AG04450 (cell line): ENCODE measurements at regions not wholly inside any gene's neighbourhood (a gene's known extent, or its start where the extent isn't known, plus 50 kb on each side); places are given as distances from the start of the nearest gene placed in this dataset.

Source experiments
- CTCF ChIA-PET: fragments of 300-600, 350-600 bp; formaldehyde crosslinking; extraction: SDS; loops from one replicate; lab custom pipeline; 2022; ENCODE audit warnings: antibody characterized with exemption, inconsistent platforms; lab: Charles Lee
- POLR2A ChIA-PET: fragments of 350-600 bp; formaldehyde crosslinking; extraction: SDS; loops from one replicate; lab custom pipeline; 2021; ENCODE audit warnings: antibody characterized with exemption, inconsistent platforms; lab: Yijun Ruan, JAX
- DNase-seq: peaks from one replicate; pipeline ENCODE4 v3.0.0-alpha.2; 2011; ENCODE audit warnings: low read depth, low spot score
- H3K27ac ChIP-seq: one replicate; pipeline ENCODE4 v1.5.1; 2012; ENCODE audit warnings: low read depth, low read length, control low read depth
- H3K27me3 ChIP-seq: one replicate; pipeline ENCODE4 v1.6.0; 2012; ENCODE audit warnings: low read length; ENCODE audit not compliant: control insufficient read depth, insufficient read depth
- H3K4me3 ChIP-seq: 2 replicates; pipeline ENCODE4 v1.5.1; 2011; ENCODE audit warnings: mild to moderate bottlenecking, low read depth, low read length, control low read depth
- H3K9me3 ChIP-seq: 2 replicates; pipeline ENCODE4 v1.5.1; 2012; ENCODE audit warnings: low read length; ENCODE audit not compliant: control insufficient read depth, insufficient read depth
- CTCF ChIP-seq: IDR thresholded peaks from 2 replicates; pipeline ENCODE4 v1.5.1; 2011; ENCODE audit warnings: low read depth, low read length, control low read depth, inconsistent platforms

DNA sequence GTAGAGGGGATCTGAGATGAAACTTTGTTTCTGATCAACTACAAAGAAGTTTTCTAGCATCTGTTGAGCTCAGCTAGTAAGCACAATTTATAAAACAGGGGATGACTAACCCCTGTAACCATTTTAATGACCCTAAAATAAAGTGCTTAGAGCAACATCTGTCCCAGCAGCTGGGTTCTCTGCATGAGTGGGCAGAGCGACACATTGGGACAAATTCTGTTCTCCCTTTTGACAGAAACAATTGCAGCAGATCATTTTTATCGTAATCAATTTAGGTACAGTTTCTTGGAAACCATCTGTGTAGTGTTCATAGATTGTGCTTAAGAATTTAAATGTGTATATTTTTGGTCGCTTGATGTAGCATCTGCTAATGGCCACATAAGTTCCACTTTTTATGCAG is 678.0 kb downstream of the RNF144A start:
- H3K27ac ChIP-seq = no peak overlapping the region
- no peak for TF ChIP-seq CTCF
- no peaks in the 10 kb centered on the region for H3K27me3 ChIP-seq
- no peak overlapping the region for H3K4me3 ChIP-seq
- no peaks in the 10 kb centered on the region for H3K9me3 ChIP-seq
- ChIA-PET CTCF (no interaction called here), POLR2A (no interaction called here)
- no peak for DNase-seq

- Histone ChIP-seq H3K9me3 (no peaks in the 10 kb centered on the region), H3K4me3 (no peak overlapping the region), H3K27me3 (no peaks in the 10 kb centered on the region), H3K27ac (no peak overlapping the region)
- no peak for DNase-seq
- no peak for TF ChIP-seq CTCF
- POLR2A ChIA-PET = no interaction called here
- CTCF ChIA-PET = no interaction called here
These were observed 681.2 kb downstream of the RNF144A start for GRCh38 chr2:7598402-7598801.

GRCh38 chr2:7599462-7600258 is 682.4 kb downstream of the RNF144A start:
- POLR2A ChIA-PET = no interaction called here
- TF ChIP-seq CTCF = no peak
- H3K27me3 ChIP-seq = no peaks in the 10 kb centered on the region
- no peak for DNase-seq
- H3K27ac ChIP-seq = no peak overlapping the region
- no peaks in the 10 kb centered on the region for H3K9me3 ChIP-seq
- CTCF ChIA-PET = no interaction called here
- no peak overlapping the region for H3K4me3 ChIP-seq

DNA sequence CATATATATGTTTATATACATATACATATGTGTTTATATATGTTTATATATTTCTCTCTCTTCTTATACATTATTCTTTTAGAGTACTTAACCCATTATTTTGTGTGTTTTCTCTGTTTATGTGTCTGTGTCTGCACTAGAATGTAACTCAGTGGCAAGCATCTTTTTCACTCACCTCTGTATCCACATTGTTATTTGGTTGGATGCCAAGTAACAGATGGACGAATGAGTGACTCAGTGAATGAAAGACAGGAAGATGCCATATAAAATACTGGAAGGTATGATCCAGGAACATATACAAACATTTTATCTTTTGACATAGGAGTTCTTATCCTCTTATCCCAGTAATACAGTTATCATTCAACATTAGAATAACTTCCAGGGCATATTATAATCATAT is 684.8 kb downstream of the RNF144A start:
- no peak for DNase-seq
- ChIA-PET CTCF (no interaction called here), POLR2A (no interaction called here)
- H3K27me3 ChIP-seq = no peaks in the 10 kb centered on the region
- H3K4me3 ChIP-seq = no peak overlapping the region
- H3K27ac ChIP-seq = no peak overlapping the region
- no peaks in the 10 kb centered on the region for H3K9me3 ChIP-seq
- TF ChIP-seq CTCF = no peak

- ChIA-PET CTCF (no interaction called here), POLR2A (no interaction called here)
- no peaks in the 10 kb centered on the region for H3K9me3 ChIP-seq
- TF ChIP-seq CTCF = no peak
- H3K27ac ChIP-seq = no peak overlapping the region
- no peak for DNase-seq
- no peak overlapping the region for H3K4me3 ChIP-seq
- no peaks in the 10 kb centered on the region for H3K27me3 ChIP-seq
These were observed 687.2 kb downstream of the RNF144A start for GRCh38 chr2:7604456-7604855.
